GM10266 (cell line): ENCODE measurements at regions not wholly inside any gene's neighbourhood (a gene's known extent, or its start where the extent isn't known, plus 50 kb on each side); places are given as distances from the start of the nearest gene placed in this dataset.

ENCODE experiments used
- DNase-seq: peaks from one replicate; pipeline ENCODE4 v3.0.0; 2012; ENCODE audit errors: extremely low spot score
- TF ChIP-seq, protein P1 (sequence below): IDR thresholded peaks from 2 replicates; pipeline ENCODE4 v1.5.1; 2012; ENCODE audit warnings: mild to moderate bottlenecking, low read depth; ENCODE audit not compliant: control insufficient read depth, insufficient read depth; ENCODE audit errors: missing control alignments

- no peak for DNase-seq
- TF ChIP-seq, protein P1, sequence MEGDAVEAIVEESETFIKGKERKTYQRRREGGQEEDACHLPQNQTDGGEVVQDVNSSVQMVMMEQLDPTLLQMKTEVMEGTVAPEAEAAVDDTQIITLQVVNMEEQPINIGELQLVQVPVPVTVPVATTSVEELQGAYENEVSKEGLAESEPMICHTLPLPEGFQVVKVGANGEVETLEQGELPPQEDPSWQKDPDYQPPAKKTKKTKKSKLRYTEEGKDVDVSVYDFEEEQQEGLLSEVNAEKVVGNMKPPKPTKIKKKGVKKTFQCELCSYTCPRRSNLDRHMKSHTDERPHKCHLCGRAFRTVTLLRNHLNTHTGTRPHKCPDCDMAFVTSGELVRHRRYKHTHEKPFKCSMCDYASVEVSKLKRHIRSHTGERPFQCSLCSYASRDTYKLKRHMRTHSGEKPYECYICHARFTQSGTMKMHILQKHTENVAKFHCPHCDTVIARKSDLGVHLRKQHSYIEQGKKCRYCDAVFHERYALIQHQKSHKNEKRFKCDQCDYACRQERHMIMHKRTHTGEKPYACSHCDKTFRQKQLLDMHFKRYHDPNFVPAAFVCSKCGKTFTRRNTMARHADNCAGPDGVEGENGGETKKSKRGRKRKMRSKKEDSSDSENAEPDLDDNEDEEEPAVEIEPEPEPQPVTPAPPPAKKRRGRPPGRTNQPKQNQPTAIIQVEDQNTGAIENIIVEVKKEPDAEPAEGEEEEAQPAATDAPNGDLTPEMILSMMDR, result no peak
These were observed 121.2 kb upstream of the ADAMTSL1 start for GRCh38 chr9:18352711-18353110.

- TF ChIP-seq, protein P1, result no peak
- no peak for DNase-seq
These were observed 120.5 kb upstream of the ADAMTSL1 start for GRCh38 chr9:18353473-18353872.

DNA sequence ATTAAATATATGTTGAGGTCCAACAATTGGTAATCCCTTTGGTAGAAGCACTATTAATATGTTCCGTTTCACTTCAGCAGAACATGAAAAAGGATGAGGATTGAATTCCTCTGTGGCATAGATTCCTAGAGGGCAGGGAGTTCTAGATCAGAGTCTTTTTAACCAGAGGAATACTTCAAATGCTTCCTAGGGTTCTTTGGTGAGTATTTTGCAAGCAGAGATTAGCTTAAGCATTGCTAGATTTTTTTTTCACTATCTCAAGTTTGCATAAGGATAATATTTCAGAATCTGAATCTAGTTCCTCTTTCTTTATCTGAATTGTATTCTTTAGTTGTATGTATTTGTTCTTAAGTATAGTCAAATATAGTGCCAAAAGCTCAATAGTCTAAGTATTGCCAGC lies 116.6 kb upstream of the ADAMTSL1 start:
- TF ChIP-seq, protein P1, result no peak
- DNase-seq, result no peak

DNA sequence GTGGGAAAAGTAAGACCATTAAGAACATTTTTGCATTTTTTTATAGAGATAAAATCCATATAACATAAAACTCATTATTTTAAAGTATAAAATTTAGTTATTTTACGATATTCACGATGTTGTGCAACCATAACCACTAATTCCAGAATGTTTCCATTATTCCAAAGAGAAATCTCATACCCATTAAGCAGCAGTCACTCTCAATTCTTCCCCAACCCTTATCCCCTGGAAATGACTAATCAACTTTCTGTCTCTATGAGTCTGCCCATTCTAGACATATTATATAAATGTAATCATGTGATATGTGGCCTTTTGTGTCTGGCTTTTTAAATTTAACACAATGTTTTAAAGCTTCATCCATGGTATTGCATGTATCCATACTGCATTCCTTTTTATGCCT lies 115.6 kb upstream of the ADAMTSL1 start:
- TF ChIP-seq, protein P1, result no peak

DNA sequence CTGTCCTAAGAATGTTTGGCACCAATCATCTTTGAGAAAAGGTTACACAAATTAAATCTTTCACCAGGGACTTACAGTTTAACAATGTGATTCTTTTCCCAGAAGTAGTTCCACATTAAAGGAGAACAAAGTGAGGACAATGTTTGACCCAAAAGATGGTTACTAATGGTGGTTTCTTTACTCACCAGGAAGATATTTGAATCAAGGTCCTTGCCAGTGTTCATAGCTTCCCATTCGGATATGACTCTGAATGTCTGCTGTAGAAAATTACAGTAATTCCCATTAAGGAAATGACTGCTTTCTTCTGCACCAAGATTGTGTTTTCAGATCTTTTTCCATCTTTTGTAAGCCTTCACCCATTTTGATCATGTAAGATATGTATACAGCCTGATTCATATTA lies 114.6 kb upstream of the ADAMTSL1 start:
- DNase-seq, result no peak
- TF ChIP-seq, protein P1, result no peak

More for the DNA sequence above, 115.6 kb upstream of the ADAMTSL1 start:
- no peak for DNase-seq

DNA sequence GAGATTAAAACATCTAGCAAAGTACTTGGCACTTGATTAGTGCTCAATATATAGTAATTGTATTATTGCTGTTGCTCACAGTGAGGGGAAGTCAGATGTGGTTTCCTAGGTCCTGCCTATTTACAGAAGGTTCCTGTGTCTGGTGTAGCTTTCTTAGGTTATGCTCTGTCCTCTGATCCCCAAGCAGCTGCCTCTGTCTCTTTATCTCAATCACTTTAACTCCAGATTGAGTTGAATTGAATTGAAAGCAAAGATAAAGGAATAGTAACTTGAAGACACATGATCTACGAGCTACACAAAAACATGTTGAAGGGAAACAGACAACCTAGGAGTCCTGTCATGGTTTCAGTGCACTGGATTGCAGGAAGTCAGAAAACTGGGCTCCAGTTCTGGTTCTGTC lies 113.9 kb upstream of the ADAMTSL1 start:
- DNase-seq, result no peak
- TF ChIP-seq, protein P1, result no peak

GRCh38 chr9:18361646-18362045 lies 112.3 kb upstream of the ADAMTSL1 start:
- TF ChIP-seq, protein P1, result no peak
- DNase-seq, result no peak
